Parathyroid adenoma (tissue), 2 donors: ENCODE measurements at regions not wholly inside any gene's neighbourhood (a gene's known extent, or its start where the extent isn't known, plus 50 kb on each side); places are given as distances from the start of the nearest gene placed in this dataset.

Source experiments
- H2AFZ ChIP-seq: fragments of 300-600 bp; sonication (generic); one replicate; pipeline ENCODE4 v1.7.0; 2017; ENCODE audit warnings: antibody characterized with exemption, mild to moderate bottlenecking
- H3K27ac ChIP-seq: fragments of 300-600 bp; sonication (generic); one replicate; pipeline ENCODE4 v1.7.0; 2017
- H3K27me3 ChIP-seq: fragments of 300-600 bp; sonication (generic); one replicate; pipeline ENCODE4 v1.7.0; 2017; ENCODE audit warnings: low read length; ENCODE audit not compliant: control insufficient read depth, insufficient read depth
- H3K36me3 ChIP-seq: fragments of 300-600 bp; sonication (generic); one replicate; pipeline ENCODE4 v1.7.0; 2017; ENCODE audit warnings: low read length; ENCODE audit not compliant: control insufficient read depth, insufficient read depth
- H3K4me1 ChIP-seq: fragments of 300-600 bp; sonication (generic); one replicate; pipeline ENCODE4 v1.7.0; 2017; ENCODE audit warnings: control low read depth
- H3K4me2 ChIP-seq: fragments of 300-600 bp; sonication (generic); one replicate; pipeline ENCODE4 v1.7.0; 2017; ENCODE audit warnings: low read length
- H3K4me3 ChIP-seq: fragments of 300-600 bp; sonication (generic); one replicate; pipeline ENCODE4 v1.7.0; 2017; ENCODE audit warnings: low read depth, low read length
- H3K79me2 ChIP-seq: fragments of 300-600 bp; sonication (generic); one replicate; pipeline ENCODE4 v1.7.0; 2017; ENCODE audit warnings: control low read depth
- H3K9ac ChIP-seq: fragments of 300-600 bp; sonication (generic); one replicate; pipeline ENCODE4 v1.7.0; 2017; ENCODE audit warnings: mild to moderate bottlenecking
- H3K9me3 ChIP-seq: fragments of 300-600 bp; sonication (generic); one replicate; pipeline ENCODE4 v1.7.0; 2017; ENCODE audit warnings: low read length; ENCODE audit not compliant: control insufficient read depth
- CTCF ChIP-seq: fragments of 300-600 bp; sonication (generic); IDR thresholded peaks from one replicate; pipeline ENCODE4 v1.7.0; 2017; ENCODE audit warnings: antibody characterized with exemption, mild to moderate bottlenecking
- donor health status: primary hyperparathyroidism.

DNA sequence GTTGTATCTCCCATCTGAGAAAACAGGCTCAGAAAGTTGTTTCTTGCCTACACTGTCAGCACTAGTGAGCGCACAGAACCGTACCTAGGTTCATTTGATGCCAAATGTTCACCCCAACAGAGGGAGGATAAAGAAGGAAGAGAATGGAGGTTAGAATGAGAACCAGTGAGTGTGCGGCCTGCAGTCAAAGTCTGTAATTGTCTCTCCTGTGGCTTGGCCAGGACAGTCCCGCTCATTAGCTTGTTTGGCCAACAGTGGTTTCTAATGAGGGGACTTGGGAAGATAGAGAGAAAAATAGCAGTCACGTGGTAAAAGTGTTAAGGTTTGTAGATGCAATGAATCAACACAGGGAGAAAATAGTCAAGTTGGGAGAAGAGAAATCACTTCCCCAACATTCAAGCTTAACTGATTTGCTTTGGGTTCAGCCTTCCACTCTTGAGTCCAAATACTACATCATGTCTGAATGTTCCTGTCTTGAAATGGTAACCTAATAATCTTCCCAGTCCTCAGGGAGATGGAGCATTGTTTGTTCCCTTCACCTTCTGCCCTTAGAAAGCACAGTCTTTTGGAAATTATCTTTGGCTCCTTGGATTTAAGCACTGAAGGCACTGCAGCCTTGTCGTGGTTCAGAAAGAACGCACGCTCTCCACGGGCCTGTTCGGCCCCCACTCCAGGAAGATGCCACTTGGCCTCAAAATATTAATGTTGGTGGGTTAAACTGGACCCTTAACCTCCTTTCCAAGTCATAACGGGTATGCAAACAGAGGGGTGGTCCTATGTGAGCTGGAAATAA lies 360.4 kb upstream of the ZNF32 start:
- no peak overlapping the region for H3K4me2 ChIP-seq
- H3K27ac ChIP-seq: no peak overlapping the region
- no peak overlapping the region for H2AFZ ChIP-seq
- H3K27me3 ChIP-seq: no peaks in the 10 kb centered on the region
- H3K4me3 ChIP-seq: no peak overlapping the region
- no peaks in the 10 kb centered on the region for H3K36me3 ChIP-seq
- H3K9ac ChIP-seq: no peak overlapping the region
- no peaks in the 10 kb centered on the region for H3K9me3 ChIP-seq
- H3K4me1 ChIP-seq: no peaks in the 10 kb centered on the region
- H3K79me2 ChIP-seq: no peaks in the 10 kb centered on the region
- TF ChIP-seq CTCF: no peak

DNA sequence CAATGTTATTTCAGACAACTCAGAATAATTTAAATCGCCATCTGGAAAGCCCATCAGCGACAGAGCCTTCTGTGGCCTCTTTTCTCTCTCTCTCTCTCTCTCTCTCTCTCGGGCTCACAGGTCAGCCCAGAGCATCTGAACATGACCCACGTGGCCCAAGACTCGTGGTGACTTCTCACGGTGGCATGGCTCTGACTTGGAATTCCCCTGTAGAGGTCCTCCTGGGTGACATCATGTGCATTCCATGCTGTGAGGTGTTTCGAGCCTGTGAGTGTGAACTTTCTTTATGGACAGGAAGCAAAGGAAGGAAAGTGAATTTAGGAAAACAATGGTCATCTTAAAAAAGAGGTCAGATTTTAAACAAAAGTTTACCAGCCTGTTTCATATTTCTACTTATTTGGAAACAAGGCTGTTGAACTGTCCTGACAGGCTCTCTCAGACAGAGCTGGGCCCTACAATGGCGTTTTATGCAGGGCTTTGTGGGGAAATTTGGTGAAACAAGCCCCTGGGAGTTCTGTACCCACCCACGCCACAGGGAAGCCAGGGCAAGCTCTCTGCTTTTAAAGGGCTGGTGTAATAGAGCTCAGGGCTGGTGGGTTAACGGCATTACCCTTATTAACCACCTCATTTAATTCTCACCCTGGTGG lies 359.7 kb upstream of the ZNF32 start:
- Histone ChIP-seq H3K4me1 (no peaks in the 10 kb centered on the region), H3K27me3 (no peaks in the 10 kb centered on the region), H3K79me2 (no peaks in the 10 kb centered on the region), H3K36me3 (no peaks in the 10 kb centered on the region), H2AFZ (no peak overlapping the region), H3K27ac (no peak overlapping the region), H3K4me2 (no peak overlapping the region), H3K9ac (no peak overlapping the region), H3K4me3 (no peak overlapping the region), H3K9me3 (no peaks in the 10 kb centered on the region)
- TF ChIP-seq CTCF: no peak

GRCh38 chr10:44006771-44007170 lies 358.1 kb upstream of the ZNF32 start:
- H3K4me3 ChIP-seq: no peak overlapping the region
- H3K27ac ChIP-seq: no peak overlapping the region
- H3K36me3 ChIP-seq: no peaks in the 10 kb centered on the region
- no peak for TF ChIP-seq CTCF
- no peak overlapping the region for H3K4me2 ChIP-seq
- H3K9ac ChIP-seq: no peak overlapping the region
- H3K27me3 ChIP-seq: no peaks in the 10 kb centered on the region
- no peaks in the 10 kb centered on the region for H3K79me2 ChIP-seq
- no peaks in the 10 kb centered on the region for H3K9me3 ChIP-seq
- no peaks in the 10 kb centered on the region for H3K4me1 ChIP-seq
- no peak overlapping the region for H2AFZ ChIP-seq

DNA sequence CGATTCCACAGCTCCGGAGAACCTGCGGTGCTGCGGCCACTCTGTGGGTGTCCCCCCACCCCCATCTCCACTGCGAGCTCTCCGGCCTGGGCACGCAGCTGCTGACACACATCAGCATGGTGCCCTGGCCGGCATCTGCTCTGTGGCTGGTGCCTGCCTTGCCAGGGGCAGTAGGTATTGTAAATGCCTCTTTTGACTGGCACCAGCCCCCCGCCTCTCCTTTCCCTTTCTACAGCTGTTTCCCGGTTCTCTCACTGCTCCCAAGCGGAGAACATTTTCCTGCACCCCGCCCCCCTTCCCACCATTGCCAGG lies 357.1 kb upstream of the ZNF32 start:
- H3K27me3 ChIP-seq: no peaks in the 10 kb centered on the region
- no peak overlapping the region for H3K4me3 ChIP-seq
- H3K36me3 ChIP-seq: no peaks in the 10 kb centered on the region
- no peaks in the 10 kb centered on the region for H3K9me3 ChIP-seq
- no peak overlapping the region for H2AFZ ChIP-seq
- H3K79me2 ChIP-seq: no peaks in the 10 kb centered on the region
- H3K4me1 ChIP-seq: no peaks in the 10 kb centered on the region
- no peak overlapping the region for H3K4me2 ChIP-seq
- H3K9ac ChIP-seq: no peak overlapping the region
- no peak overlapping the region for H3K27ac ChIP-seq
- TF ChIP-seq CTCF: no peak
